Coronary artery (tissue), 2 donors: ENCODE measurements at regions not wholly inside any gene's neighbourhood (a gene's known extent, or its start where the extent isn't known, plus 50 kb on each side); places are given as distances from the start of the nearest gene placed in this dataset.

Experiments used
- DNase-seq: peaks from one replicate; pipeline ENCODE4 v3.0.0-alpha.2; 2017; ENCODE audit warnings: low spot score
- H3K27ac ChIP-seq, 2 donors: fragments of 200-600 bp; sonication (generic); one replicate each; pipeline ENCODE4 v1.5.1; 2016 to 2019
- H3K4me3 ChIP-seq: fragments of 200-600 bp; sonication (generic); 2 replicates; pipeline ENCODE4 v1.5.1; 2016; ENCODE audit warnings: mild to moderate bottlenecking, moderate library complexity
- CTCF ChIP-seq: fragments of 200-600 bp; sonication (generic); IDR thresholded peaks from one replicate; pipeline ENCODE4 v1.5.1; 2019; ENCODE audit warnings: antibody characterized with exemption

- DNase-seq: no peak
- no peak for TF ChIP-seq CTCF
- Histone ChIP-seq H3K27ac (no peak overlapping the region), H3K4me3 (no peak overlapping the region)
Measured at GRCh38 chr22:44609400-44609988, 92.5 kb upstream of the PRR5 start.

GRCh38 chr22:44608597-44609399, 93.2 kb upstream of the PRR5 start:
- Histone ChIP-seq H3K27ac (no peak overlapping the region), H3K4me3 (no peak overlapping the region)
- no peak for TF ChIP-seq CTCF
- no peak for DNase-seq

- H3K27ac ChIP-seq: no peak overlapping the region
- no peak overlapping the region for H3K4me3 ChIP-seq
- TF ChIP-seq CTCF: no peak
- no peak for DNase-seq
Measured at GRCh38 chr22:44606126-44606525, 95.9 kb upstream of the PRR5 start.

GRCh38 chr22:44605486-44605885, 96.5 kb upstream of the PRR5 start:
- Histone ChIP-seq H3K4me3 (no peak overlapping the region), H3K27ac (no peak overlapping the region)
- no peak for DNase-seq
- no peak for TF ChIP-seq CTCF

GRCh38 chr22:44604991-44605390, 97.0 kb upstream of the PRR5 start:
- no peak for DNase-seq
- TF ChIP-seq CTCF: no peak
- H3K4me3 ChIP-seq: no peak overlapping the region
- no peak overlapping the region for H3K27ac ChIP-seq

GRCh38 chr22:44604455-44604854, 97.5 kb upstream of the PRR5 start:
- H3K4me3 ChIP-seq: no peak overlapping the region
- no peak for DNase-seq
- no peak for TF ChIP-seq CTCF
- no peak overlapping the region for H3K27ac ChIP-seq

GRCh38 chr22:44603767-44604166, 98.2 kb upstream of the PRR5 start:
- no peak overlapping the region for H3K27ac ChIP-seq
- no peak overlapping the region for H3K4me3 ChIP-seq
- no peak for TF ChIP-seq CTCF
- no peak for DNase-seq
